ENCODE measurements at regions not wholly inside any gene's neighbourhood (a gene's known extent, or its start where the extent isn't known, plus 50 kb on each side); places are given as distances from the start of the nearest gene placed in this dataset.
"Not testable (repeated sequence)": the region's sequence is repeated elsewhere in the genome, so short reads cannot be mapped to it uniquely, and the experiment has no call there.

DNA sequence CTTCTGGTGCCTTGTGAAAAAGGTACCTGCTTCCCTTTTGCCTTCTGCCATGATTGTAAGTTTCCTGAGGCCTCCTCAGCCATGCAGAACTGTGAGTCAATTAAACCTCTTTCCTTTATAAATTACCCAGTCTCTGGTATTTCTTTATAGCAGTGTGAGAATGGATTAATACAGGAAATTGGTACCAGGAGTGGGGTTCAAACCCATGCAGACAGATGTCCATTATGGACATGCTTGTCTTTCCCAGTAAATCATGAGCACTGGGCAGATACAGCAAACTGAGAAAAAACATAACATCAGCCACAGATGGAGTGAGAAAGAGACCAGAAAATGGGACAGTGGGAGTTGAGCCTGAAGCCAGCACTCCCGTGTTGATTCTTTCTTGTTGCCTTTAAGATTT, 127.5 kb downstream of the TFCP2L1 start:
- TF ChIP-seq, protein P1, sequence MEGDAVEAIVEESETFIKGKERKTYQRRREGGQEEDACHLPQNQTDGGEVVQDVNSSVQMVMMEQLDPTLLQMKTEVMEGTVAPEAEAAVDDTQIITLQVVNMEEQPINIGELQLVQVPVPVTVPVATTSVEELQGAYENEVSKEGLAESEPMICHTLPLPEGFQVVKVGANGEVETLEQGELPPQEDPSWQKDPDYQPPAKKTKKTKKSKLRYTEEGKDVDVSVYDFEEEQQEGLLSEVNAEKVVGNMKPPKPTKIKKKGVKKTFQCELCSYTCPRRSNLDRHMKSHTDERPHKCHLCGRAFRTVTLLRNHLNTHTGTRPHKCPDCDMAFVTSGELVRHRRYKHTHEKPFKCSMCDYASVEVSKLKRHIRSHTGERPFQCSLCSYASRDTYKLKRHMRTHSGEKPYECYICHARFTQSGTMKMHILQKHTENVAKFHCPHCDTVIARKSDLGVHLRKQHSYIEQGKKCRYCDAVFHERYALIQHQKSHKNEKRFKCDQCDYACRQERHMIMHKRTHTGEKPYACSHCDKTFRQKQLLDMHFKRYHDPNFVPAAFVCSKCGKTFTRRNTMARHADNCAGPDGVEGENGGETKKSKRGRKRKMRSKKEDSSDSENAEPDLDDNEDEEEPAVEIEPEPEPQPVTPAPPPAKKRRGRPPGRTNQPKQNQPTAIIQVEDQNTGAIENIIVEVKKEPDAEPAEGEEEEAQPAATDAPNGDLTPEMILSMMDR (IDR thresholded peaks at IDR 0.05) = not testable (repeated sequence)
- not testable (repeated sequence) for TF ChIP-seq POLR2A (IDR thresholded peaks at IDR 0.05)
